Fibroblast of gingiva (primary cell): ENCODE measurements at regions not wholly inside any gene's neighbourhood (a gene's known extent, or its start where the extent isn't known, plus 50 kb on each side); places are given as distances from the start of the nearest gene placed in this dataset.
A peak's percentile ranks its signal among the peaks of the same experiment; 100 is the strongest.

ENCODE experiments used
- DNase-seq: peaks from one replicate; pipeline ENCODE4 v3.0.0-alpha.2; 2011; ENCODE audit warnings: low read depth

DNA sequence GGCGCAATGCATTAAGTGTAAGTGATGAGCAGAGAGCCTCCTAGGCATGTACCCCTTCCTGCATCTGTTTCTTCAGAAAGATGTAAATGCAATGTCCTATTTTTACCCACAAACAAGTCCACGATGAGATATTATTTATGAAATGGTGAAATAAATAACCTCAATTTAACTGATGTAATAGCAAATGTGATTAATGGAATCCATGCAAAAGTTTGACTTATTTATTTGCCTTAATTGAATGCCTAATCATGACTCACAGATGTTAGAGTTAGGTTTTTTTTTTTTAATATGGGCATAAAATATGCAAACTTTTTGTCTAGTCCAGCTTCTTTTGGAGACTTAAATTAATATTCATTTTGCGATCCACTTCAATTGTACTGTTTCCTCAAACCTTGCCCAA lies 67.7 kb upstream of the ITGA4 start:
- DNase-seq: no peak

DNA sequence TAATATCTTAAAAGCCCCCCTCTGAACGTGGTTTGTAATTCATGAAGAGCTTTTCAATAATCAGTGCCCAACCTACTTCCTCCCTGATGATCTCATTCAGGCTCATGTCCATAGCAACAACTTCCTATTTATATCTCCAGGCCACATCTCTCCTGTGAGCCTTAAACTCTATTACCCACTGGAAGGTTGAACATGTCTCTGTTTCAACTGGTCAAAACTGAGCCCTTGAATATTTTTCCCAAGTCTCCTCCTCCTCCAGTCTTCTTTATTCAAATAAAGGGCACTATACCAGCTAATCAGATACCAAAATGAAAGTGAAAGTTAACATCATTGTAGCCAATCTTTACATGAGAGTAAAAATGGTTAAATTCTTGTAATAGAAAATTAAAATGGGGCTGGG lies 63.7 kb upstream of the ITGA4 start:
- DNase-seq: peak; percentile 51

DNA sequence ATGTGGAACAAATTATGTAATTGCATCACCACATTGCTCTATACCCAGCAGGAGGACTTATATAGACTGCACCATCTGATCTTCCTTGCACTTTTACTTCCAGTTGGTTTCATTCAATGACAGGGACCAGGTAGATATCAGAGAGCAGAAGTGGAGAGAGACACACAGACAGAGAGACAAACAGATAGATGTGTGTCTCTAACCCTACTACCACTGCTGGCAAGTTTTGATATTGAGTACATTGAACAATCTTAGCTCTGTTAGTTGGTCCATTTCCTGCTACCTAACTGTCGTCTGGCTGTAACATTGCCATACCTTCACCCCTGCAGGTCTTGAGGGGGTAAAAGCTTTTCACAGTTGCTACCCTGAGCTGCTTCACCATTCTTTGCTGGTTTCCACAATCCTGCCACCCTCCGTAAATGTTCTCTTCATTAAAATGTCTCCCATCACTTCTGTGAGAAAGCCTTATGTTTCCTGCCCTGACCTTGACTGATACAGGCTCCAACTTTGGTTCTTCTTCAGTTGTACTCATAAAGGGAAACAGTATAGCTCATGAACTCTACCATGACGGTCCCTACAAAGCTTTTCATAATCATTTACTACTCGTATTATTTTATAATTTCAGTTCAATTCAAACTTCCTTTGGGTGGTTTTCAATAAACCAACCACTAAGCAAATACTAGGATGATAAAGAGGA lies 62.3 kb upstream of the ITGA4 start:
- DNase-seq: no peak

GRCh38 chr2:181395851-181396250 lies 61.3 kb upstream of the ITGA4 start:
- no peak for DNase-seq

DNA sequence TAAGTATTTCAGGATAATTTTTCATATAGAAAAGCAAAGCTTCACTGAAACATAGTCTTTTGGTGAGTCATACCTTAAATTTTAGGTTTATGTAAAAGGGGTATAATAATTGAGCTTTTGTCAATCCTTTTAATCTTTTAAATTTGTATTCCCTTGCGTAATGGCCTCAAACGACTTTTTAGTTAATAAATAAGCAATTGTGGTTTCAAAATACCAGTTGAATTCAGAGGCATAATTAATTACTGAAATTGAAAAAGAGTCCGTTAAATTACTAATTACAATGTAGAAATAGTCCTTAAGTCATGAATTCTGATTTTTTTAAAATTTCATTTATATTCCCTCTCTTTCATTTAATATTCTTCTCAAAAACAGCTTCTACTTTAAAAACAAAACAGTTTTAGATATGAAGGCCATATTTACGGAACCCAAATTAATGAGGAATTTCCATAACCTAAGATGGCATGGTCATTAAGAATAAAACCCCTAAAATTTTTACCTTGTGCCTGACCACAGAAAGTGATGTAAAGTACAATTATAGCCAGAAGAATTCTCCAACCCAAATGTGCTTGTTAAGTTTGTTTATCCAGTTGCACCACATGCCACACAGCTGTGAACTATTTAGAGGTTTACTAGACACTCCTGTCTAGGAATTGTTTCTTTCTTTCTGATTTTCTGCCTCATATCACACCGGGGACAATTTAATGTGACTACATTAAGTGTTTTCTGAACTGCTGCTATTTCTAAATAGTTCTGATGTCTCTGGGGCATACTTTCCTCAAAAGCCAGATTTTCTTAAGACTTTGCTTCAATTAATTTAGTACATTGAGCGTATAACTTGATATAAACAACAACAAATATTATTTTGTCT lies 60.7 kb upstream of the ITGA4 start:
- peak; percentile 45 for DNase-seq

GRCh38 chr2:181397331-181397730 lies 59.9 kb upstream of the ITGA4 start:
- DNase-seq: no peak

DNA sequence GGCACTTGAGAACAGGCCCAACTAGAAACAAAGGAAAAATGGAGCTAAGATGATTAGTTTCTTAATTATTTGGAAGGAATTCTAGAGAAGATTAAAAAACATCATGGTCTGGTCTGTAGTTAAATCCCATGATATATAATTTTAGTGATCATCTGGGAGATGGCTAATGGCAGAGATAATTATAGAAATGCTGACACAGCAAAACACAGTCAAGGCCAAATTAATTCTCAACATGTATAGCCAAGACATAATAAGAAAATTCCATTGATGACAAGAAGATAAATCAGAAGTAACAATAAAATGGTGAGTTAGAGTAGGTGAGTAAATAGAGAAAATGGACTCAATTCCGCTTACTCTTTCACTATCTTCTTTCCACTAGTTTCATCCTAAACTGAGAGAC lies 59.2 kb upstream of the ITGA4 start:
- no peak for DNase-seq

DNA sequence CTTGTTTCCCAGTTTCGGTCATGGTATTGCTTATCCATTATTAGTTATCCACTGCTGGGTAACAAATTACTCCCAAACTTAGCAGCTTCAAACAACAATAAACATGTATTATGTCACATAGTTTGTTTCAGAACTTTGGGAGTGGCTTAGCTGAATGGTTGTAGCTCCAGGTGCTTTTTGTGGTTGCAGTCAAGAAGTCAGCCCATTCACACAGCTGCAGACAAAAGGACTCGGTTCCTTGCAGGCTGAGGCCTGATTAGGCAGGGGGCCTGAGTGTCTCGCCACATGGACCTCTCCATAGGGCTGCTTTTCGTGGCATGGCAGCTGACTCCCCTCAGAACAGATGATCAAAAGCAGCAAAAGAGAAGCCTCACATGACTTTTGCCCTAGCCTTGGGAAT lies 58.2 kb upstream of the ITGA4 start:
- no peak for DNase-seq

DNA sequence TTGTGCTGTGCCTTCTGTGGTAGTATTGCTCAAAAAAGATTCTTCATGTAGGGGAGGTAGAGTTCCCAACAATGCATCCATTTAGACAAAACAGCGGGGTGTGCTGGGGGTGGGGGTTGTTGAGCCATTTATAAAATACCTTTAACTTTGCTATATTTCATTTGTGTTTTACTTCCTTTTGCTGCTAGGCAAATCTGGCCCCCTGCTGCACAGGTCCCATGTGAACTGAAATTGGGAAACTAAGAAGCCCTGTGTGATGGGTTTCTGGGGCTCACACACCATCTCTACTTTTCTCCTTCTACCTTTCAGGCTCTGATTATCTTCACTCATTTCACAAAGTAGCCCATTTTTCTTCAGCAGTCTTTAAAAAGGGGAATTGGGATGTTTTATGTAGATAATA lies 52.7 kb upstream of the ITGA4 start:
- no peak for DNase-seq

DNA sequence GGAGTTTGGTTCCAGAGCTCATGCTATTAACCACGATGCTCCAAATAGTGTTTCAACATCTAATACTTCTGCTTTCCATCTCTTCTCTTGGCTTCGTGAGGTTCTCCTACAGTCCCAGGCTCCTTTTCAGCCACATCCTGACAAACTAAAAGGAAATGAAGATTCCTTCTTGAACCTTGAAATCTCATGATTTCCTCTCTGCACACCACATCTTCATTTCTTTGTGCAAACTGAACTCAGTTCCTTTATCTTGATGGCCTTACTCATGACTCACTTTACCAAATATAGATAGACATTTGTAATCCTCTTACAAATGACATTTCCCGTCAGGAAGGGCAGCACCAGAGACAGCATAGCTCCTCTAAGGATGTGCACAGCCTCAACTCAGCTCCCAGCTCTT lies 50.0 kb upstream of the ITGA4 start:
- DNase-seq: no peak
